Amygdala (tissue), 56 donors: ENCODE measurements at regions not wholly inside any gene's neighbourhood (a gene's known extent, or its start where the extent isn't known, plus 50 kb on each side); places are given as distances from the start of the nearest gene placed in this dataset.
A peak's percentile ranks its signal among the peaks of the same experiment; 100 is the strongest.
"Not testable (repeated sequence)": the region's sequence is repeated elsewhere in the genome, so short reads cannot be mapped to it uniquely, and the experiment has no call there.

Source experiments
- DNase-seq, 56 donors: peaks; one replicate each; lab custom pipeline; 2025; lab: John Stamatoyannopoulos, UW

- DNase-seq, result no peak
Observed at GRCh38 chr2:21194147-21194546, 70.4 kb downstream of the TDRD15 start.

- DNase-seq, result peak in 4 of 56 donors; percentile 0 to 21 (median 9)
Observed at GRCh38 chr2:21194858-21195271, 71.1 kb downstream of the TDRD15 start.

GRCh38 chr2:21195326-21195725, 71.6 kb downstream of the TDRD15 start:
- no peak for DNase-seq

- DNase-seq, result no peak
Observed at GRCh38 chr2:21198637-21199036, 74.9 kb downstream of the TDRD15 start.

GRCh38 chr2:21203976-21204375, 80.2 kb downstream of the TDRD15 start:
- DNase-seq, result no peak

- not testable (repeated sequence) for DNase-seq
Observed at GRCh38 chr2:21214085-21214484, 90.3 kb downstream of the TDRD15 start.

GRCh38 chr2:21217442-21217841, 93.7 kb downstream of the TDRD15 start:
- no peak for DNase-seq

- no peak for DNase-seq
Observed at GRCh38 chr2:21220930-21221329, 97.2 kb downstream of the TDRD15 start.

GRCh38 chr2:21223618-21224017, 99.8 kb downstream of the TDRD15 start:
- no peak for DNase-seq

GRCh38 chr2:21228041-21228895, 104.5 kb downstream of the TDRD15 start:
- DNase-seq, result no peak

GRCh38 chr2:21229302-21229701, 105.5 kb downstream of the TDRD15 start:
- no peak for DNase-seq

GRCh38 chr2:21230140-21230539, 106.4 kb downstream of the TDRD15 start:
- DNase-seq, result no peak

- peak in 1 of 56 donors; percentile 7 for DNase-seq
Observed at GRCh38 chr2:21231985-21232384, 108.2 kb downstream of the TDRD15 start.

GRCh38 chr2:21233194-21233593, 109.4 kb downstream of the TDRD15 start:
- DNase-seq, result no peak

GRCh38 chr2:21234001-21234400, 110.2 kb downstream of the TDRD15 start:
- DNase-seq, result no peak

- no peak for DNase-seq
Observed at GRCh38 chr2:21234464-21235120, 110.8 kb downstream of the TDRD15 start.

- not testable (repeated sequence) for DNase-seq
Observed at GRCh38 chr2:21239749-21240148, 116.0 kb downstream of the TDRD15 start.

GRCh38 chr2:21244161-21244560, 120.4 kb downstream of the TDRD15 start:
- DNase-seq, result no peak

- DNase-seq, result no peak
Observed at GRCh38 chr2:21245565-21245964, 121.8 kb downstream of the TDRD15 start.

GRCh38 chr2:21249367-21249766, 125.6 kb downstream of the TDRD15 start:
- DNase-seq, result no peak

GRCh38 chr2:21250673-21251072, 126.9 kb downstream of the TDRD15 start:
- no peak for DNase-seq
